Activated naive CD4-positive, alpha-beta T cell treated with anti-CD3 and anti-CD28 coated beads, Interleukin-2, amount 10 ng/mL, durations not matched to agents 7 days and 5 days (primary cell): ENCODE measurements at regions not wholly inside any gene's neighbourhood (a gene's known extent, or its start where the extent isn't known, plus 50 kb on each side); places are given as distances from the start of the nearest gene placed in this dataset.

Experiments
- CTCF ChIA-PET: fragments of 350-600 bp; sonication (Branson Sonifier 250); formaldehyde crosslinking; loops from one replicate; lab custom pipeline; 2021; ENCODE audit warnings: antibody characterized with exemption; lab: Charles Lee
- DNase-seq: peaks from one replicate; pipeline ENCODE4 v3.0.0-alpha.2; 2020
- H3K27ac Mint-ChIP-seq: one replicate; pipeline ENCODE4 v1.8.0; 2021; ENCODE audit warnings: mild to moderate bottlenecking, moderate library complexity, mixed read lengths
- H3K27me3 Mint-ChIP-seq: one replicate; pipeline ENCODE4 v1.8.0; 2021; ENCODE audit warnings: mild to moderate bottlenecking, mixed read lengths
- H3K36me3 Mint-ChIP-seq: one replicate; pipeline ENCODE4 v1.8.0; 2021; ENCODE audit warnings: mixed read lengths
- H3K4me1 Mint-ChIP-seq: one replicate; pipeline ENCODE4 v1.8.0; 2021; ENCODE audit warnings: mixed read lengths
- H3K4me3 Mint-ChIP-seq: one replicate; pipeline ENCODE4 v1.8.0; 2021; ENCODE audit warnings: mild to moderate bottlenecking, moderate library complexity, mixed read lengths
- H3K9me3 Mint-ChIP-seq: one replicate; pipeline ENCODE4 v1.8.0; 2021; ENCODE audit warnings: mixed read lengths

- Mint-ChIP-seq H3K27me3 (no peaks in the 10 kb centered on the region), H3K9me3 (peaks cover 96% of the 10 kb centered on the region), H3K27ac (no peak overlapping the region), H3K4me1 (no peaks in the 10 kb centered on the region), H3K4me3 (no peak overlapping the region), H3K36me3 (peaks cover 90% of the 10 kb centered on the region)
- CTCF ChIA-PET = no interaction called here
- DNase-seq = no peak
Measured at GRCh38 chr15:25061808-25062550, 107.2 kb downstream of the SNRPN start.

GRCh38 chr15:25062551-25063430, 108.0 kb downstream of the SNRPN start:
- Mint-ChIP-seq H3K4me1 (no peaks in the 10 kb centered on the region), H3K27me3 (no peaks in the 10 kb centered on the region), H3K27ac (no peak overlapping the region), H3K36me3 (peaks cover 94% of the 10 kb centered on the region), H3K9me3 (peaks cover 95% of the 10 kb centered on the region), H3K4me3 (no peak overlapping the region)
- CTCF ChIA-PET = no interaction called here
- DNase-seq = no peak

GRCh38 chr15:25065286-25065685, 110.5 kb downstream of the SNRPN start:
- H3K4me1 Mint-ChIP-seq = no peaks in the 10 kb centered on the region
- peaks cover 97% of the 10 kb centered on the region for H3K9me3 Mint-ChIP-seq
- no peak overlapping the region for H3K4me3 Mint-ChIP-seq
- H3K36me3 Mint-ChIP-seq = peaks cover 97% of the 10 kb centered on the region
- no peak for DNase-seq
- CTCF ChIA-PET = no interaction called here
- H3K27ac Mint-ChIP-seq = no peak overlapping the region
- H3K27me3 Mint-ChIP-seq = no peaks in the 10 kb centered on the region

GRCh38 chr15:25065876-25066275, 111.1 kb downstream of the SNRPN start:
- Mint-ChIP-seq H3K27me3 (no peaks in the 10 kb centered on the region), H3K4me3 (no peak overlapping the region), H3K27ac (no peak overlapping the region), H3K36me3 (peaks cover 97% of the 10 kb centered on the region), H3K4me1 (no peaks in the 10 kb centered on the region), H3K9me3 (peaks cover 97% of the 10 kb centered on the region)
- DNase-seq = no peak
- CTCF ChIA-PET = no interaction called here

- CTCF ChIA-PET = no interaction called here
- Mint-ChIP-seq H3K4me3 (no peak overlapping the region), H3K27ac (no peak overlapping the region), H3K9me3 (peaks cover 98% of the 10 kb centered on the region), H3K27me3 (no peaks in the 10 kb centered on the region), H3K36me3 (peaks cover 98% of the 10 kb centered on the region), H3K4me1 (no peaks in the 10 kb centered on the region)
- no peak for DNase-seq
Measured at GRCh38 chr15:25066708-25067107, 111.9 kb downstream of the SNRPN start.

- Mint-ChIP-seq H3K4me1 (no peaks in the 10 kb centered on the region), H3K27me3 (no peaks in the 10 kb centered on the region), H3K27ac (no peak overlapping the region), H3K4me3 (no peak overlapping the region), H3K36me3 (peaks cover 100% of the 10 kb centered on the region), H3K9me3 (peaks cover 99% of the 10 kb centered on the region)
- CTCF ChIA-PET = no interaction called here
- no peak for DNase-seq
Measured at GRCh38 chr15:25067725-25068309, 113.0 kb downstream of the SNRPN start.

- H3K36me3 Mint-ChIP-seq = peaks cover 100% of the 10 kb centered on the region
- CTCF ChIA-PET = no interaction called here
- no peak overlapping the region for H3K27ac Mint-ChIP-seq
- no peaks in the 10 kb centered on the region for H3K27me3 Mint-ChIP-seq
- peaks cover 98% of the 10 kb centered on the region for H3K9me3 Mint-ChIP-seq
- DNase-seq = no peak
- H3K4me1 Mint-ChIP-seq = no peaks in the 10 kb centered on the region
- no peak overlapping the region for H3K4me3 Mint-ChIP-seq
Measured at GRCh38 chr15:25068696-25069095, 113.9 kb downstream of the SNRPN start.

- H3K4me3 Mint-ChIP-seq = no peak overlapping the region
Measured at GRCh38 chr15:25070353-25070963, 115.7 kb downstream of the SNRPN start.

GRCh38 chr15:25072857-25073476, 118.2 kb downstream of the SNRPN start:
- H3K27ac Mint-ChIP-seq = no peak overlapping the region
- H3K9me3 Mint-ChIP-seq = peaks cover 97% of the 10 kb centered on the region
- no peak overlapping the region for H3K4me3 Mint-ChIP-seq

More at GRCh38 chr15:25070353-25070963, 115.7 kb downstream of the SNRPN start:
- Mint-ChIP-seq H3K36me3 (peaks cover 99% of the 10 kb centered on the region), H3K27ac (no peak overlapping the region), H3K4me1 (no peaks in the 10 kb centered on the region), H3K27me3 (no peaks in the 10 kb centered on the region), H3K9me3 (peaks cover 98% of the 10 kb centered on the region)
- no peak for DNase-seq
- CTCF ChIA-PET = no interaction called here

GRCh38 chr15:25087137-25087536, 132.3 kb downstream of the SNRPN start:
- H3K27ac Mint-ChIP-seq = no peak overlapping the region
- H3K36me3 Mint-ChIP-seq = peaks cover 92% of the 10 kb centered on the region
- no peak overlapping the region for H3K4me3 Mint-ChIP-seq
- no peaks in the 10 kb centered on the region for H3K27me3 Mint-ChIP-seq
- H3K4me1 Mint-ChIP-seq = no peaks in the 10 kb centered on the region
- CTCF ChIA-PET = no interaction called here
- H3K9me3 Mint-ChIP-seq = peaks cover 87% of the 10 kb centered on the region
- DNase-seq = no peak

More at GRCh38 chr15:25072857-25073476, 118.2 kb downstream of the SNRPN start:
- no peaks in the 10 kb centered on the region for H3K27me3 Mint-ChIP-seq
- no peak for DNase-seq
- peaks cover 99% of the 10 kb centered on the region for H3K36me3 Mint-ChIP-seq
- no peaks in the 10 kb centered on the region for H3K4me1 Mint-ChIP-seq
- CTCF ChIA-PET = no interaction called here

GRCh38 chr15:25088261-25088790, 133.5 kb downstream of the SNRPN start:
- no peak for DNase-seq
- peaks cover 89% of the 10 kb centered on the region for H3K36me3 Mint-ChIP-seq

GRCh38 chr15:25089577-25089976, 134.8 kb downstream of the SNRPN start:
- Mint-ChIP-seq H3K4me3 (no peak overlapping the region), H3K27me3 (no peaks in the 10 kb centered on the region), H3K4me1 (no peaks in the 10 kb centered on the region), H3K36me3 (peaks cover 86% of the 10 kb centered on the region), H3K27ac (no peak overlapping the region), H3K9me3 (peaks cover 81% of the 10 kb centered on the region)
- CTCF ChIA-PET = no interaction called here
- DNase-seq = no peak

More at GRCh38 chr15:25088261-25088790, 133.5 kb downstream of the SNRPN start:
- no peak overlapping the region for H3K4me3 Mint-ChIP-seq
- H3K4me1 Mint-ChIP-seq = no peaks in the 10 kb centered on the region
- H3K27ac Mint-ChIP-seq = no peak overlapping the region
- CTCF ChIA-PET = no interaction called here
- peaks cover 84% of the 10 kb centered on the region for H3K9me3 Mint-ChIP-seq
- H3K27me3 Mint-ChIP-seq = no peaks in the 10 kb centered on the region

- DNase-seq = no peak
- Mint-ChIP-seq H3K27me3 (no peaks in the 10 kb centered on the region), H3K4me3 (no peak overlapping the region), H3K4me1 (no peaks in the 10 kb centered on the region), H3K9me3 (peaks cover 81% of the 10 kb centered on the region), H3K27ac (no peak overlapping the region), H3K36me3 (peaks cover 86% of the 10 kb centered on the region)
- CTCF ChIA-PET = no interaction called here
Measured at GRCh38 chr15:25090073-25090733, 135.4 kb downstream of the SNRPN start.
